GM18502 (cell line): ENCODE measurements at regions not wholly inside any gene's neighbourhood (a gene's known extent, or its start where the extent isn't known, plus 50 kb on each side); places are given as distances from the start of the nearest gene placed in this dataset.

Experiments used
- ATAC-seq: cut with Tn5 transposase; IDR thresholded peaks from one replicate; pipeline ENCODE4 v1.9.1; 2021; ENCODE audit warnings: mild to moderate bottlenecking; ENCODE audit not compliant: unreplicated experiment, poor library complexity

GRCh38 chr9:13991395-13991794 is 322.5 kb downstream of the NFIB start:
- no peak for ATAC-seq

- no peak for ATAC-seq
Measured at GRCh38 chr9:13990994-13991393, 322.9 kb downstream of the NFIB start.

- ATAC-seq, result no peak
Measured at GRCh38 chr9:13990331-13990730, 323.6 kb downstream of the NFIB start.

- ATAC-seq, result no peak
Measured at GRCh38 chr9:13988944-13989343, 325.0 kb downstream of the NFIB start.

GRCh38 chr9:13983607-13984006 is 330.3 kb downstream of the NFIB start:
- ATAC-seq, result no peak

GRCh38 chr9:13979941-13980318 is 334.0 kb downstream of the NFIB start:
- no peak for ATAC-seq

GRCh38 chr9:13975611-13976290 is 338.2 kb downstream of the NFIB start:
- ATAC-seq, result no peak

GRCh38 chr9:13974891-13975290 is 339.1 kb downstream of the NFIB start:
- ATAC-seq, result no peak

- ATAC-seq, result no peak
Measured at GRCh38 chr9:13971966-13972655, 341.8 kb downstream of the NFIB start.

GRCh38 chr9:13971415-13971814 is 342.5 kb downstream of the NFIB start:
- no peak for ATAC-seq

- no peak for ATAC-seq
Measured at GRCh38 chr9:13970426-13970825, 343.5 kb downstream of the NFIB start.

GRCh38 chr9:13970018-13970417 is 343.9 kb downstream of the NFIB start:
- no peak for ATAC-seq

- no peak for ATAC-seq
Measured at GRCh38 chr9:13967438-13967837, 346.5 kb downstream of the NFIB start.

- ATAC-seq, result no peak
Measured at GRCh38 chr9:13967011-13967410, 346.9 kb downstream of the NFIB start.

- ATAC-seq, result peak; percentile 61
Measured at GRCh38 chr9:13963005-13963653, 350.8 kb downstream of the NFIB start.

- ATAC-seq, result no peak
Measured at GRCh38 chr9:13962006-13962405, 351.9 kb downstream of the NFIB start.

GRCh38 chr9:13960011-13960765 is 353.8 kb downstream of the NFIB start:
- no peak for ATAC-seq

- ATAC-seq, result no peak
Measured at GRCh38 chr9:13958672-13959071, 355.3 kb downstream of the NFIB start.

GRCh38 chr9:13957089-13957488 is 356.9 kb downstream of the NFIB start:
- ATAC-seq, result peak; percentile 56

GRCh38 chr9:13956107-13956506 is 357.8 kb downstream of the NFIB start:
- no peak for ATAC-seq

GRCh38 chr9:13952906-13953305 is 361.0 kb downstream of the NFIB start:
- no peak for ATAC-seq
